ENCODE measurements at regions not wholly inside any gene's neighbourhood (a gene's known extent, or its start where the extent isn't known, plus 50 kb on each side); places are given as distances from the start of the nearest gene placed in this dataset.

DNA sequence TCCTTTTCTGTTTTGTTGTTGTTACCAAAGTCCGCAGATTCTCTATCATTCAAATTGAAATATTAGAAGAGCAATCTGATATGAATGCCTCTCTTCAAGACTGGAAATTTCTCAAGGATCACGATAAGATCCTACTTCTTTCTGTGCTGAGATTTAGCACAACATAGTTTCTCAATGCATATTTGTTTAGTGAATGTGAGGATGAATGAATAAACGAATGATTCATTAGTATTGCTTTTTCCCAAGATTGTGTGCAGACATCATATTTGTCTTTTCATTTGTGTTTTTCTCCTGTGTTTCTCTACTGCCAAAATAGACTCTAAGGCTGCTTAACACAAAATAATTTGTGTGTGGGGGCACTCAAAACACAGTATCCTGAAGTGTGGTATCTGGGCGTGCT is 862.7 kb upstream of the MAP3K7 start:
- ATAC-seq (ENCODE audit: low FRiP score in 2 of 2) (no peak), DNase-seq (no peak)
- Histone ChIP-seq H3K27me3 (no peaks in the 10 kb centered on the region), H3K4me3 (no peak overlapping the region), H3K9me3 (no peaks in the 10 kb centered on the region), H3K4me1 (no peaks in the 10 kb centered on the region), H3K36me3 (no peaks in the 10 kb centered on the region), H3K27ac (no peak overlapping the region)
- TF ChIP-seq EP300 (IDR thresholded peaks at IDR 0.05), result no peak
- no peak for TF ChIP-seq POLR2A (IDR thresholded peaks at IDR 0.05)
- TF ChIP-seq POLR2AphosphoS5 (IDR thresholded peaks at IDR 0.05), result no peak
- TF ChIP-seq, protein P1, sequence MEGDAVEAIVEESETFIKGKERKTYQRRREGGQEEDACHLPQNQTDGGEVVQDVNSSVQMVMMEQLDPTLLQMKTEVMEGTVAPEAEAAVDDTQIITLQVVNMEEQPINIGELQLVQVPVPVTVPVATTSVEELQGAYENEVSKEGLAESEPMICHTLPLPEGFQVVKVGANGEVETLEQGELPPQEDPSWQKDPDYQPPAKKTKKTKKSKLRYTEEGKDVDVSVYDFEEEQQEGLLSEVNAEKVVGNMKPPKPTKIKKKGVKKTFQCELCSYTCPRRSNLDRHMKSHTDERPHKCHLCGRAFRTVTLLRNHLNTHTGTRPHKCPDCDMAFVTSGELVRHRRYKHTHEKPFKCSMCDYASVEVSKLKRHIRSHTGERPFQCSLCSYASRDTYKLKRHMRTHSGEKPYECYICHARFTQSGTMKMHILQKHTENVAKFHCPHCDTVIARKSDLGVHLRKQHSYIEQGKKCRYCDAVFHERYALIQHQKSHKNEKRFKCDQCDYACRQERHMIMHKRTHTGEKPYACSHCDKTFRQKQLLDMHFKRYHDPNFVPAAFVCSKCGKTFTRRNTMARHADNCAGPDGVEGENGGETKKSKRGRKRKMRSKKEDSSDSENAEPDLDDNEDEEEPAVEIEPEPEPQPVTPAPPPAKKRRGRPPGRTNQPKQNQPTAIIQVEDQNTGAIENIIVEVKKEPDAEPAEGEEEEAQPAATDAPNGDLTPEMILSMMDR (IDR thresholded peaks at IDR 0.05), result no peak
- 76 to 80% methylated on average over 4 of the region's 4 CpGs for WGBS, 2 donors

DNA sequence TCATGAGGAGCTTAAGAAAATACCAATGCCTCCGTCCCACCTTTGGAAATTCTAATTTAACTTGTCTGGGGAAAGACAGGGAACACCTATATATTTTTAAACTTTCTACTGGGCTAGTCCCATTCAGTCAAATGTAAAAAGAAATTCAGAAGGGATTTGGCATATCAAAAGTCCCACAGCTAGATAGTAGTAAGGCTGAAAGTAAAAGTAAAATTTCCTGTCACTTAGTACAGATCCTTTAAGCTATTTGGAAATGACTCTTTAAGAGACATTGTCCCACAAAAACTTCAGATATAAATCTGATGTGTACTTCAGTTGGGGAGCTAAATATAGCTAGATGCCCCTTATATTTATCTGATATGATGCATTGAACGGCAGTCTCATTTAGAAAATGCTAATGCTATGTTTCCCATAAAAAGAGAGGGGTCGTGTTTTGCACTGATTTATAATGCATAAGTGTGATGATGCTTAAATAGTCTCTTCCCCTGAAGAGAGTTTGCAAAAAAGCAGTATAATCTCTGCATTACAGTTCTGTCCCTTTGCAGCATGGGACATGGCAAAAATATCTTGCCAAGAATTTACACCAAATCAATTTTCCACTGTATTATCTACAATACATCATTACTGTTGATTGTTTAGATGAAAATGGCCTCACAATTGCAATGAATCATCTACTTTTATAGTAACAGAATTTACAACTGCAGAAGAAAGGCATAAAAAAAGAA is 860.8 kb upstream of the MAP3K7 start:
- H3K27ac ChIP-seq, result no peak overlapping the region
- no peaks in the 10 kb centered on the region for H3K9me3 ChIP-seq
- no peaks in the 10 kb centered on the region for H3K36me3 ChIP-seq
- 64 to 78% methylated on average over 3 of the region's 3 CpGs for WGBS, 2 donors
- no peaks in the 10 kb centered on the region for H3K27me3 ChIP-seq
- no peak for DNase-seq
- no peaks in the 10 kb centered on the region for H3K4me1 ChIP-seq
- no peak overlapping the region for H3K4me3 ChIP-seq
- no peak for ATAC-seq (ENCODE audit: low FRiP score in 2 of 2)
- no peak for TF ChIP-seq EP300 (IDR thresholded peaks at IDR 0.05)
- no peak for TF ChIP-seq POLR2A (IDR thresholded peaks at IDR 0.05)
- TF ChIP-seq, protein P1 (IDR thresholded peaks at IDR 0.05), result no peak
- TF ChIP-seq POLR2AphosphoS5 (IDR thresholded peaks at IDR 0.05), result no peak

DNA sequence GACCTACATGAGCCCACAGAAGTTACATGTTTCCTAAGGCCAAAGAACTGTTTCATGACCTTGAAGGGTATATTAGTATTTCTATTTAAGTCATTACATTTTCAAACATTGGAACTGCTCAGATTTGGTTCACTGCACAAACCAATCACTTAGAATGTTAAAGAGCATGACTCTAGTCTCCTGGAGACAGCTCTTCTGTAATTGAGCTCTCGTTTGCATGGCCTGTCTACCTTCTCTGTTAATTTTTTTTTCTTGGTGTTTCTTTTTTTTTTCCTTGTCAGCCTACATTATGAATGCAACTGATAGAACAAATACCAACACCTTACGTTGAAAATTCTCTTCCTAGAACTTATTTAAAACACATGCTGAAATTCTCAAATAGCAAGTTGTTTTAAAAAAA is 860.2 kb upstream of the MAP3K7 start:
- no peak overlapping the region for H3K4me3 ChIP-seq
- WGBS, 2 donors, result 70 to 71% methylated on average over 2 of the region's 2 CpGs
- no peaks in the 10 kb centered on the region for H3K4me1 ChIP-seq
- no peaks in the 10 kb centered on the region for H3K27me3 ChIP-seq
- no peaks in the 10 kb centered on the region for H3K9me3 ChIP-seq
- no peak for DNase-seq
- ATAC-seq (ENCODE audit: low FRiP score in 2 of 2), result no peak
- TF ChIP-seq POLR2AphosphoS5 (IDR thresholded peaks at IDR 0.05) (no peak), EP300 (IDR thresholded peaks at IDR 0.05) (no peak), POLR2A (IDR thresholded peaks at IDR 0.05) (no peak)
- TF ChIP-seq, protein P1 (IDR thresholded peaks at IDR 0.05), result no peak
- no peak overlapping the region for H3K27ac ChIP-seq
- no peaks in the 10 kb centered on the region for H3K36me3 ChIP-seq

DNA sequence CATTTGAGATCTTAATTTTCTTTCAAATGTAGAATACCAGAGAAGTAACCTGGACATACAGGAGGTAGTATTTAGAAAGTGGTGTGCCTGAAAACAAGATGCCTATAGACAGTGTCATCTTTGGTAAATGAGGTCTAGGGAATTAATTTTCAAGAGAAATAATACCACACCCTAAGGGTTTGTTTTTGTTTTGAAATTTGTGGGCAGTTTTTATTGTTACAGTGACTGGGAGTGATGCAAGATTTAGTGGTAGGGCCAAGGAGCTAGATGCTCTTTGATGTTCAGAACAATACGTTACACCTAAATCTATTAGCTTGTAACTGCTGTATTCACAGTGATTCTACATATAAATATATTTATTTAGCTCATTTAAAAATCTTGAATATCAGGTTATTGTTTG is 856.5 kb upstream of the MAP3K7 start:
- no peaks in the 10 kb centered on the region for H3K27me3 ChIP-seq
- DNase-seq (no peak), ATAC-seq (ENCODE audit: low FRiP score in 2 of 2) (no peak)
- WGBS, 2 donors, result 83 to 86% methylated on average over 1 of the region's 1 CpG
- H3K36me3 ChIP-seq, result no peaks in the 10 kb centered on the region
- no peak overlapping the region for H3K27ac ChIP-seq
- no peak for TF ChIP-seq POLR2AphosphoS5 (IDR thresholded peaks at IDR 0.05)
- no peak for TF ChIP-seq EP300 (IDR thresholded peaks at IDR 0.05)
- TF ChIP-seq, protein P1 (IDR thresholded peaks at IDR 0.05), result no peak
- no peak for TF ChIP-seq POLR2A (IDR thresholded peaks at IDR 0.05)
- H3K4me3 ChIP-seq, result no peak overlapping the region
- H3K4me1 ChIP-seq, result no peaks in the 10 kb centered on the region
- H3K9me3 ChIP-seq, result no peaks in the 10 kb centered on the region

DNA sequence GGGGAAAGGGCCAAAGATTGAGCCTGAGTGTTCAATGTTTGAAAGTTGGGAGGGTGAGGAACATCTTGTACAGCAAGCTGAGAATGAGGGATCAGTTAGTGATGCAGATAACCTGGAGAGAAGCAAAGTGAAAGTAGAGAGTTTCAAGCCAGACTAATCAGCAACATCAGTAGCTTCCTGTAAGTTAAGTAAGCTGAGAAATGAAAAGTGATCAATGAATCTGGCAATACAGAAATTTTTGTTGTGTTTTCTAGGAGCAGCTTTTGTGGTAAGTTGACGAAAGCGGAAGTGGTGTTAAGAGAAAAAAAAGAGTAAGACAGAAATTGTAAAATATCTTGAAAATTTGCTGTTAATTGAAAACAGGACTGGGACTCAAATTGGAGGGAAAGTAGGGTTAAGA is 855.5 kb upstream of the MAP3K7 start:
- H3K9me3 ChIP-seq, result no peaks in the 10 kb centered on the region
- TF ChIP-seq EP300 (IDR thresholded peaks at IDR 0.05) (no peak), POLR2AphosphoS5 (IDR thresholded peaks at IDR 0.05) (no peak), POLR2A (IDR thresholded peaks at IDR 0.05) (no peak)
- TF ChIP-seq, protein P1 (IDR thresholded peaks at IDR 0.05), result no peak
- H3K36me3 ChIP-seq, result no peaks in the 10 kb centered on the region
- H3K4me1 ChIP-seq, result no peaks in the 10 kb centered on the region
- H3K27me3 ChIP-seq, result no peaks in the 10 kb centered on the region
- ATAC-seq (ENCODE audit: low FRiP score in 2 of 2) (no peak), DNase-seq (no peak)
- no peak overlapping the region for H3K27ac ChIP-seq
- WGBS, 2 donors, result 73 to 77% methylated on average over 2 of the region's 2 CpGs
- H3K4me3 ChIP-seq, result no peak overlapping the region

All from upper lobe of left lung (tissue), 6 donors.